GM19328 (cell line): ENCODE measurements at regions not wholly inside any gene's neighbourhood (a gene's known extent, or its start where the extent isn't known, plus 50 kb on each side); places are given as distances from the start of the nearest gene placed in this dataset.
"Not testable (repeated sequence)": the region's sequence is repeated elsewhere in the genome, so short reads cannot be mapped to it uniquely, and the experiment has no call there.

Experiments
- ATAC-seq: cut with Tn5 transposase; IDR thresholded peaks from one replicate; pipeline ENCODE4 v1.9.1; 2021; ENCODE audit warnings: mild to moderate bottlenecking, moderate library complexity; ENCODE audit not compliant: unreplicated experiment

DNA sequence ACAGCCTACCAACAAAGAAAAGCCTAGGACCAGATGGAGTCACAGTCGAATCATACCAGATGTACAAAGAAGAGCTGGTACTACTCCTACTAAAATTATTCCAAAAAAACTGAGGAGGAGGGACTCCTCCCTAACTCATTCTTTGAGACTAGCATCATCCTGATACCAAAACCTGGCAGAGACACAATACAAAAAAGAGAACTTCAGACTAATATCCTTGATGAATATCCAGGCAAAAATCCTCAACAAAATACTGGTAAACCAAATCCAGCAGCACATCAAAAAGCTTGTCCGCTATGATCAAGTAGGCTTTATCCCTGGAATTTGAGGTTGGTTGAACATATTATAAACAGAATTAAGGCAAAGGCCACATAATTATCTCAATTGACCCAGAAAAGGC is 900.4 kb upstream of the ARRDC3 start:
- no peak for ATAC-seq

GRCh38 chr5:92271750-92272149 is 888.6 kb upstream of the ARRDC3 start:
- not testable (repeated sequence) for ATAC-seq

GRCh38 chr5:92268343-92268742 is 885.2 kb upstream of the ARRDC3 start:
- ATAC-seq, result no peak

DNA sequence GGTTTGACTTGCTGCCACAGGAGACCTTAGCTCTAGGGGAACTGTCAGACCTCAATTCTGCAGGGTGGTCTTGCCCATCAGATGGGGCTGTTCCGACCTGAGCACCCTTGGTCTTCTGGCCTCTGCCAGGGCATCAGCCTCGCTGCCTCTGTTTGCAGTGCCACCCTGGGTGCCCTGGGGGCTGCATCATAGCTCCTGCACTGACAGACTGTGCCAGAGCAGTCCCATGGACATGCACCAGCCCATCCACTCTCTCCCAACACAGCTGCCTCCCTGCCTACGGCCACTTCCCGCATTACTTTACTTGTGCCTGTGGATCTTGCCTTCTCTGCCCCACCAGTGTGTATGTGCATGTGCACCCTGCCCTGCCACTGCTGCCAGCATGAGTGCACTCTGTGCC is 884.7 kb upstream of the ARRDC3 start:
- no peak for ATAC-seq

- ATAC-seq, result no peak
Measured at GRCh38 chr5:92265804-92266203, 882.7 kb upstream of the ARRDC3 start.

DNA sequence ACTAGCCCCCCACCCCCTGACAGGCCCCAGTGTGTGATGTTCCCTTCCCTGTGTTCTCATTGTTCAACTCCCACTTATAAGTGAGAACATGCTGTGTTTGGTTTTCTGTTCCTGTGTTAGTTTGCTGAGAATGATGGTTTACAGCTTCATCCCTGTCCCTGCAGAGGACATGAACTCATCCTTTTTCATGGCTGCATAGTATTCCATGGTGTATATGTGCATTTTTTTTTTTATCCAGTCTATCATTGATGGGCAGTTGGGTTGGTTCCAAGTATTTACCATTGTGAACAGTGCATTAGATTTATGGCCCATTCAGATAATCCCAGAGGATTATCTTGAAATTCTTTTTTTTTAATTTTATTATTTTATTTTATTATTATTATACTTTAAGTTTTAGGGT is 872.5 kb upstream of the ARRDC3 start:
- ATAC-seq, result not testable (repeated sequence)

- no peak for ATAC-seq
Measured at GRCh38 chr5:92248518-92248917, 865.4 kb upstream of the ARRDC3 start.

DNA sequence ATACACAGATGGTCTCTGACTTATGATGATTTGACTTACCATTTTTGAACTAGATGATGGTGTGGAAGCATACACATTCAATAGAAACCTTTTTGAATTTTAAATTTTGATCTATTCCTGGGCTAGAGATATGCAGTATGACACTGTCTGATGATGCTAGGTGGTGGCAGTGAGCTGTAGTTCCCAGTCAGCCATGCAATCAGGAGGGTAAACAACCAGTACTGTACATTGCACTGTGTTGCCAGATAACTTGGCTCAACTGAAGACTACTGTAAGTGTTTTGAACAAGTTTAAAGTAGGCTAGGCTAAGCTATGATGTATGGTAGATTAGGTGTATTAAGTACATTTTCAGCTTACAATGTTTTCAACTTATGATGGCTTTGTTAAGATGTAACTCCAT is 859.1 kb upstream of the ARRDC3 start:
- no peak for ATAC-seq

DNA sequence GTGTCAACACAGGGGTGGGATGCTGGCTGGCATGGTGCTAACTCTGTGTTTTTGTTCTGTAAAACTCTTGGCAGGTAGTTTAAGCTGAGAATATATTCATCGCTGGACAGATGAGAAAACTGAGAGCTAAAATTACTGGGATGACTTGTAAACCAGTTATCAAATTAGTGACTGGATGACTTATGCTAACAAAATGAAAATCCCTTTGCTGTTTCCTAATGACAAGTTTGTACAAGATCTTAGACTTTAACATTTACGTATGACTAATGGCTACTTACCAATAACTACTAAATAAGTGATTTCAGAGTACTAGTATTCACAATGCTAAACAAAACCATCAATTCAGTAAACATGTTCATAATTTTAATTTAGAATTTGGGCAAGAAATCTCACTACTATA is 854.8 kb upstream of the ARRDC3 start:
- no peak for ATAC-seq

DNA sequence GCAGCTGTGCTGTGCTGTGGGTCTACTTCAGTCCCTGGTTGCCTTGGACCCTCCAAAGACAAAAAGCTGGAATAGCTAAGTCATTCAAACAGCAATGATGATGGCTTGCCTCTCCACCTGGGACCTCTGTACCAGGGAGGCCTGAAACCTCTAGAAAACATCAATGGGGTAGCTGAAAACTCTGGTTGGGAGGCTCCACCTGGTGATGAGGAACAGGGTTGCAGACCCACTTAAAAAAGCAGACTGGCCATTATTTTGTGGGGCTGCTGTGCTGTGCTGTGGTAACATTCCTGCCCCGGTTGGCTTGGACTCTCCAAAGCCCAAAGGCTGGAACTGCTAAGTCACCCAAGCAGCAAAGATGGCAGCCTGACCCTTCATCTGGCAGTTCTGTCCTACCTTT is 839.3 kb upstream of the ARRDC3 start:
- no peak for ATAC-seq

DNA sequence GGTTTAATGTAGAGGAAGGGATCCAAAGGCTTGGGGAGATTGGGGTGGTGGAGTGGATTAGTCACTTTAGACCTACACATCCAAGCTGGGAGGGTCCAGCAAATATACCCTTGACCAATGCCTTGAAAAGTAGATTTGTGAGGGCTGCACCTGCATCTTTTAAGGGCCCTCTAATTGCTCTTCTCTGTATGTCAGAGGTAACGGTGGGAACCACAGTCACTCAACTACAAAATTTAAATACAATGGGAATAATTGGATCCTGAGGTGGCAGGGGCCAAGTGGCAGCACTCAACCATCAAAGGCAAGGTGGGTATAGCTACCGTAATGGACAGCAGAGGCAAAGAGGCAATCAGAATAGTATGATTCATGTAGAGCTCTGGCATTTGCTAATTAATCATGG is 833.7 kb upstream of the ARRDC3 start:
- ATAC-seq, result not testable (repeated sequence)

DNA sequence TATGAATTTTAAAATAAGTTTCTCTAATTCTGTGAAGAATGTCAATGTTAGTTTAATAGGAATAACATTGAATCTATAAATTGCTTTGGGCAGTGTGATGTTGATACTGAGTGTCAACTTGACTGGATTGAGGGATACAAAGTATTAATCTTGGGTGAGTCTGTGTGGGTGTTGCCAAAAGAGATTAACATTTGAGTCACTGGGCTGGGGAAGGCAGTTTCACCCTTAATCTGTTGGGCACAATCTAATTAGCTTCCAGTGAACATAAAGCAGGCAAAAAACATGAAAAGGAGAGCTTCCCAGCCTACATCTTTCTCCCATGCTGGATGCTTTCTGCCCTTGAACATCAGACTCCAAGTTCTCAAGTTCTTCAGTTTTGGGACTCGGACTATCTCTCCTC is 832.0 kb upstream of the ARRDC3 start:
- no peak for ATAC-seq

DNA sequence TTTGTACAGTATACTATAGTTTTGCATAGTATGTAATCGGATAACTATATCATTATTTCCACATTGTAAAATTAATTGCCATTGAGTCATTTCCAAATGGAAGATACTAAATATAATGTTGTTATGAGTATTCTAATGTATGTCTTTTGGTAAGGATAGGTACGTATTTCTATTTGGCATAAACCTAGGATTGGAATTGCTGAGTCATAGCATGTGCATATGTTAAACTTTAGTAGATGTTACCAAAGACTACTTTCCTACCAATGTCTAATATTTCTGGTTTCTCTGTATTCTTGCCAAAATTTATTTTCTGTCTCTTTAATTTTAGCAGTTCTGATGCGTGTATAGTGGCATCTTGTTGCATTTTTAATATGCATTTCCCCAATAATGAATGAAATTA is 825.1 kb upstream of the ARRDC3 start:
- no peak for ATAC-seq

DNA sequence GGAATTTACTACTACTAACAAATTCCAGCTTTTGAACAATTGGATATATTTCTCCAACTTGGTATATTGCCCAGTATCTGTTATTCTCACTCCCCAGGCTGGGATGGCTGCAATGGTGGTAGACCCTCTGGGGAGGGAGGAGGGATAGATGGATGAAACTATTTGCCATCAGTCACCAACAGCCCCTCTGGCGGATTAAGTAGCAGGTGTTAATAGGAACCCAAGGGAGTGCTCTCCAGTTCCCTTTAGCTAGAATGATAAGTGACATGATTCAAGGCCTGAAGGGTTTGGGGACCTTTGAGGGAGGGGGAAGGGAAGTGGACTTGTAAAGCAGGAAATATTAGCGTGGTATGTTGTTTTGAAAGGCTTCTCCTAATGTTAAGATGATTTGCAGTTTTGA is 824.0 kb upstream of the ARRDC3 start:
- ATAC-seq, result no peak

- no peak for ATAC-seq
Measured at GRCh38 chr5:92206681-92207080, 823.6 kb upstream of the ARRDC3 start.

DNA sequence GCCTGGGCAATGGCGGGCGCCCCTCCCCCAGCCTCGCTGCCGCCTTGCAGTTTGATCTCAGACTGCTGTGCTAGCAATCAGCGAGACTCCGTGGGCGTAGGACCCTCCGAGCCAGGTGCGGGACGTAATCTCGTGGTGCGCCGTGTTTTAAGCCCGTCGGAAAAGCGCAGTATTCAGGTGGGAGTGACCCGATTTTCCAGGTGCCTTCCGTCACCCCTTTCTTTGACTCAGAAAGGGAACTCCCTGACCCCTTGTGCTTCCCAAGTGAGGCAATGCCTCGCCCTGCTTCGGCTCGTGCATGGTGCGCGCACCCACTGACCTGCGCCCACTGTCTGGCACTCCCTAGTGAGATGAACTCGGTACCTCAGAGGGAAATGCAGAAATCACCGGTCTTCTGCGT is 815.9 kb upstream of the ARRDC3 start:
- not testable (repeated sequence) for ATAC-seq

- ATAC-seq, result no peak
Measured at GRCh38 chr5:92181656-92182055, 798.5 kb upstream of the ARRDC3 start.

DNA sequence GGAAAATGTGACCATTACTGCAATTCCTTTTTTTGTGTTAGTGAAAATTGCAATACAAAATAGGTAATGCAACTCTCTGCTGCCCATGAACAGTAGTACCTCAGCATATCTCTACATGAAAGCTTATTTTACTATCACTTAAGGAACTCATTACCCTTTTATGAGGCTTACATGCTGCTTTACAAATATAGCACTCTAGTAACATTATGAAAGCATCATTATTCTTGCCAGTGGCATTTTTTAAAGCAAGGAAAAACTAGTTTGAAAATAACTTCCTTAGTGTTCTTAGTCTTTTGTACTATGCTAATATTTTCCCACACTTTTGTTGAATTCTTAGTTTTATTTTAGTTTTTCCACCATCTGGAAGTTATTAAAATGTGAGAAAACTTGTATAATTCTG is 797.3 kb upstream of the ARRDC3 start:
- ATAC-seq, result no peak

GRCh38 chr5:92179651-92180050 is 796.5 kb upstream of the ARRDC3 start:
- no peak for ATAC-seq

DNA sequence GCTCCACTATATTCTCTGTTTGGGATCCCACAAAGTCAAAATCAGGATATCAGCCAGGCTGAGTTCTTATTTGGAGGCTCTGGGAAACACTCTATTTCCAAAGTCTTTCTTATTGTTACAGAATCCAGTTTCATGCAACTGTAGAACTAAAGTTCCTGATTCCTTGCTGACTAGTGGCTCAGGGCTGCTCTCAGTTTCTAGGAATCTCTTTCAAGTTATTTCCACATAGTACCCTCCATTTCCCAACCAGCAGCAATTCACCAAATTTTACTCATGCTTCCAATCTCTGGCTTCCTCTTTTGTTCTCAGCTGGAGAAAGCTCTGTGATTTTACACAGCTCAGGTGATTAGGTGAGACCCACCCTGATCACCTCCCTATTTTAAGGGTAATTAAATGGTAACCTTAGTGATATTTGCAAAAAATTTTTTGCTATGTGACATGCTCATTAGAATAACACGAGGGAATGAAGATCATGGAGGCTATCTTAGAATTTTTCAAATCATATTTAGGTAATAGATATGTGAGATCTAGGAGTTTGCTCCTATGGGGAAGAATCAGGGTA is 794.9 kb upstream of the ARRDC3 start:
- no peak for ATAC-seq

- ATAC-seq, result no peak
Measured at GRCh38 chr5:92163906-92164305, 780.8 kb upstream of the ARRDC3 start.

DNA sequence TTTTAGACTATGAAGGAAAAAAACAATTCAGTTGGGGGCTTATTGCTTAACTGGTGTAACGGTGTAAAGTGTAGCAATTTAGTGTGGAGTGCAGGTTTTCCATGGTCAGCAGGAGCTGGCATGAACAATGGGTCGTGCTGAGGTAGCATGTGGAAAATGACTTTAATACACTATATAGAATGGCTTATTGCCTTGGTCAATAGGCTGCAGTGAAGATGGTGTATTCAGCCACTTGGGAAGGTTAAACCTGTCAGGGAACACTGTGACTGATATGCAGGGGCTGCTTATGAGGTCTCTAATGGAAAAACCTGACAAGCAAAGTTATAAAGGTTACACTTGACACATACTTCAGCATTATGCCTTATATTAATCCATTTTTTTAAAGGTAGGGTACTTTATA is 764.7 kb upstream of the ARRDC3 start:
- ATAC-seq, result no peak

DNA sequence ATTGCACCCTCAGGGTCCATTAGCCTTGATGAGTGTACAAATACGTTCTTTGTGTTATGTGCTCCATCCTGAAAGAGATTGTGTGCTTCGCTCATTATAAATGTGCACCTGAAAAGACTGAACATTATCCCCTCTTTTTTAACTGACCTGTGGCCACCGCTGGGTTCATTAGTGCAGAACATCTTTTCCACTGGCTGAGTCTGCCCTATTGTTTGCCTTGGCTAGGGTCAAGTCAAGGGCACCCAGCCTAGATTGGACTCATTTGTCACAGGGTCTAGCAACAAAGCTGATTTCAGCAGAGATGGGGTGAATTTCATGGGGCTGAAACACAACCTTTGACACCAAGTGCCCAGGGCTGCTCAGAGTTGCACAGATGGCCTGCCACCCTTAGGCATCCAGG is 764.1 kb upstream of the ARRDC3 start:
- no peak for ATAC-seq

GRCh38 chr5:92145852-92146251 is 762.7 kb upstream of the ARRDC3 start:
- no peak for ATAC-seq
